Upper lobe of left lung (tissue), 6 donors: ENCODE measurements at regions not wholly inside any gene's neighbourhood (a gene's known extent, or its start where the extent isn't known, plus 50 kb on each side); places are given as distances from the start of the nearest gene placed in this dataset.
A peak's percentile ranks its signal among the peaks of the same experiment; 100 is the strongest.

ENCODE experiments used
- ATAC-seq, 2 donors: fragments of 200-7000 bp; cut with Tn5 transposase; one replicate each; pipeline ENCODE4 v1.9.1; 2022; ENCODE audit warnings: mild to moderate bottlenecking in 2 of 2, moderate library complexity in 2 of 2; ENCODE audit not compliant: low FRiP score in 2 of 2
- DNase-seq, 2 donors: peaks; one replicate each; pipeline ENCODE4 v3.0.0-alpha.2; 2019 to 2020
- H3K27ac ChIP-seq, 4 donors: fragments of 200-600 bp; sonication (generic); one replicate each; pipeline ENCODE4 v1.5.1; 2016 to 2019
- H3K27me3 ChIP-seq, 4 donors: fragments of 200-600 bp; sonication (generic); one replicate each; pipeline ENCODE4 v1.5.1; 2017 to 2019
- H3K36me3 ChIP-seq, 4 donors: fragments of 200-600 bp; sonication (generic); one replicate each; pipeline ENCODE4 v1.5.1; 2016 to 2019
- H3K4me1 ChIP-seq, 4 donors: fragments of 200-600 bp; sonication (generic); one replicate each; pipeline ENCODE4 v1.5.1; 2018 to 2019
- H3K4me3 ChIP-seq, 4 donors: fragments of 200-600 bp; sonication (generic); one replicate each; pipeline ENCODE4 v1.5.1; 2017 to 2019; ENCODE audit warnings: mild to moderate bottlenecking in 2 of 4, moderate library complexity in 1 of 4
- H3K9me3 ChIP-seq, 4 donors: fragments of 200-600 bp; sonication (generic); one replicate each; pipeline ENCODE4 v1.5.1; 2018 to 2019
- CTCF ChIP-seq, 6 experiments: fragments of 450-650 bp in 4 of 6; fragments of 200-600 bp in 2 of 6; sonication (generic) in 2 of 6; IDR thresholded peaks; one replicate each; pipeline ENCODE4 v1.5.1; 2016 to 2019; ENCODE audit warnings: antibody characterized with exemption in 6 of 6
- EP300 ChIP-seq, 4 donors: sonication (generic); formaldehyde crosslinking; IDR thresholded peaks; one replicate each; pipeline ENCODE4 v1.5.1; 2017; ENCODE audit warnings: antibody characterized with exemption in 4 of 4, control low read depth in 2 of 4
- POLR2A ChIP-seq, 4 donors: fragments of 450-650 bp; IDR thresholded peaks; one replicate each; pipeline ENCODE4 v1.5.1; 2016 to 2017; ENCODE audit warnings: antibody characterized with exemption in 4 of 4, mild to moderate bottlenecking in 2 of 4
- POLR2AphosphoS5 ChIP-seq, 2 donors: sonication (generic); formaldehyde crosslinking; IDR thresholded peaks; one replicate each; pipeline ENCODE4 v1.5.1; 2017; ENCODE audit warnings: antibody characterized with exemption in 2 of 2
- WGBS, 2 donors: methylation state at CpG; one replicate each; pipeline ENCODE4 v1.1.5; 2017 to 2018; 5-methylcytosine and 5-hydroxymethylcytosine counted together
- donor health status: DM: no; HTN: no; CAD: no; lungs with moderate emphysema.
- donor health status: DM: no; HTN: yes; CAD: no; lungs with severe emphysema.

- ATAC-seq (no peak), DNase-seq (no peak)
- TF ChIP-seq POLR2A (IDR thresholded peaks at IDR 0.05) (no peak), POLR2AphosphoS5 (IDR thresholded peaks at IDR 0.05) (no peak), EP300 (IDR thresholded peaks at IDR 0.05) (no peak), CTCF (IDR thresholded peaks at IDR 0.05) (no peak)
- H3K9me3 ChIP-seq, result peaks cover 0 to under 1% (median 0%) of the 10 kb centered on the region in 4 donors
- WGBS, 2 donors, result 29 to 33% methylated on average over 1 of the region's 1 CpG
- H3K4me1 ChIP-seq, result no peaks in the 10 kb centered on the region
- no peak overlapping the region for H3K27ac ChIP-seq
- no peaks in the 10 kb centered on the region for H3K27me3 ChIP-seq
- no peaks in the 10 kb centered on the region for H3K36me3 ChIP-seq
- no peak overlapping the region for H3K4me3 ChIP-seq
Observed at GRCh38 chr11:32288276-32288675, 147.1 kb downstream of the WT1 start.

- H3K4me3 ChIP-seq, result no peak overlapping the region
- no peaks in the 10 kb centered on the region for H3K36me3 ChIP-seq
- no peaks in the 10 kb centered on the region for H3K4me1 ChIP-seq
- WGBS, 2 donors, result 83 to 86% methylated on average over 5 of the region's 5 CpGs
- TF ChIP-seq CTCF (IDR thresholded peaks at IDR 0.05) (no peak), POLR2A (IDR thresholded peaks at IDR 0.05) (no peak), EP300 (IDR thresholded peaks at IDR 0.05) (no peak), POLR2AphosphoS5 (IDR thresholded peaks at IDR 0.05) (no peak)
- no peaks in the 10 kb centered on the region for H3K9me3 ChIP-seq
- DNase-seq, result no peak
- no peak overlapping the region for H3K27ac ChIP-seq
- ATAC-seq, result no peak
- H3K27me3 ChIP-seq, result no peaks in the 10 kb centered on the region
Observed at GRCh38 chr11:32289701-32290100, 145.6 kb downstream of the WT1 start.

- TF ChIP-seq CTCF (IDR thresholded peaks at IDR 0.05) (no peak), EP300 (IDR thresholded peaks at IDR 0.05) (no peak), POLR2AphosphoS5 (IDR thresholded peaks at IDR 0.05) (no peak), POLR2A (IDR thresholded peaks at IDR 0.05) (no peak)
- no peaks in the 10 kb centered on the region for H3K36me3 ChIP-seq
- DNase-seq (no peak), ATAC-seq (no peak)
- no peaks in the 10 kb centered on the region for H3K4me1 ChIP-seq
- H3K27me3 ChIP-seq, result no peaks in the 10 kb centered on the region
- 66 to 70% methylated on average over 3 of the region's 3 CpGs for WGBS, 2 donors
- no peak overlapping the region for H3K27ac ChIP-seq
- no peaks in the 10 kb centered on the region for H3K9me3 ChIP-seq
- no peak overlapping the region for H3K4me3 ChIP-seq
Observed at GRCh38 chr11:32290783-32291182, 144.6 kb downstream of the WT1 start.

- TF ChIP-seq POLR2AphosphoS5 (IDR thresholded peaks at IDR 0.05), result no peak
- TF ChIP-seq CTCF (IDR thresholded peaks at IDR 0.05), result peak in 2 of 6 experiments; percentile 22 to 30
- no peak for TF ChIP-seq POLR2A (IDR thresholded peaks at IDR 0.05)
- 30 to 33% methylated on average over 4 of the region's 4 CpGs for WGBS, 2 donors
- Histone ChIP-seq H3K4me1 (no peaks in the 10 kb centered on the region), H3K4me3 (no peak overlapping the region), H3K9me3 (no peaks in the 10 kb centered on the region), H3K27ac (no peak overlapping the region), H3K36me3 (no peaks in the 10 kb centered on the region), H3K27me3 (no peaks in the 10 kb centered on the region)
- ATAC-seq (peak in 1 of 2 donors; percentile 45), DNase-seq (no peak)
Observed at GRCh38 chr11:32297611-32298011, 137.7 kb downstream of the WT1 start.

- H3K27me3 ChIP-seq, result no peaks in the 10 kb centered on the region
- no peaks in the 10 kb centered on the region for H3K9me3 ChIP-seq
- no peak overlapping the region for H3K4me3 ChIP-seq
- no peak for DNase-seq
- H3K36me3 ChIP-seq, result no peaks in the 10 kb centered on the region
- 69 to 84% methylated on average over 4 of the region's 4 CpGs for WGBS, 2 donors
- no peaks in the 10 kb centered on the region for H3K4me1 ChIP-seq
- no peak overlapping the region for H3K27ac ChIP-seq
- ATAC-seq, result no peak
- no peak for TF ChIP-seq POLR2A (IDR thresholded peaks at IDR 0.05)
- TF ChIP-seq CTCF (IDR thresholded peaks at IDR 0.05), result no peak
- no peak for TF ChIP-seq EP300 (IDR thresholded peaks at IDR 0.05)
- TF ChIP-seq POLR2AphosphoS5 (IDR thresholded peaks at IDR 0.05), result no peak
Observed at GRCh38 chr11:32302826-32303225, 132.5 kb downstream of the WT1 start.
